ENCODE measurements at regions not wholly inside any gene's neighbourhood (a gene's known extent, or its start where the extent isn't known, plus 50 kb on each side); places are given as distances from the start of the nearest gene placed in this dataset.

- CTCF ChIA-PET, result no interaction called here
- POLR2A ChIA-PET, result no interaction called here
Measured at GRCh38 chr7:46386428-46387399, 465.6 kb upstream of the IGFBP3 start.

DNA sequence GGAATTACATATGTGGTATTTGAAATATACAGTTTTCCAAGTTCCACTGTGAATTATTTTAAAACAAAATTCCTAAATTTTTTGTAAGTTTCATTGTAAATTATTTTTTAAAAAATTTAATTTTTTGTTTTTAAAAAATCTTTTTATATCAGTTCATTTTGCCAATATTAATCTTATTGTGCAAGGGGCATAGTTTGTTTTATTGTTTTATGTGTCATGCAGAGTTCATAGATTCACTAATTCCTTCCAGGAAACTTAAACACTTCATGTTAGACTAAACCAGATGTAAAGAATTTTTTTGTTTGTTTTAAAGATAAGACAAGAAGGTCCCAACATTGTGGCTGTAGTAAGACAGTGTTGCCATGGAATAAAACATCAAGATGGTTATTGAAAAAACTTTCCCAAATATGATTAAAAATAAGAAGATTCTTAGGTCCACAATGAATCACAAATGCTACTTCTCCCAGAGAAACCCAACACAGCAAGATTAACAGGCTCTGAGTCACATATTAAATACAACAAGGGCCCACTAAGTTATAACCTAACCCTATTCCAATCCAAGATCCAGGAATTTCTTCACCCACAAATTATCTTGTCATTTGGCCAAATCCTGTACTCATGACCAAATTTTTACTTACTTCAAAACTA is 464.7 kb upstream of the IGFBP3 start:
- ChIA-PET POLR2A (no interaction called here), CTCF (no interaction called here)

DNA sequence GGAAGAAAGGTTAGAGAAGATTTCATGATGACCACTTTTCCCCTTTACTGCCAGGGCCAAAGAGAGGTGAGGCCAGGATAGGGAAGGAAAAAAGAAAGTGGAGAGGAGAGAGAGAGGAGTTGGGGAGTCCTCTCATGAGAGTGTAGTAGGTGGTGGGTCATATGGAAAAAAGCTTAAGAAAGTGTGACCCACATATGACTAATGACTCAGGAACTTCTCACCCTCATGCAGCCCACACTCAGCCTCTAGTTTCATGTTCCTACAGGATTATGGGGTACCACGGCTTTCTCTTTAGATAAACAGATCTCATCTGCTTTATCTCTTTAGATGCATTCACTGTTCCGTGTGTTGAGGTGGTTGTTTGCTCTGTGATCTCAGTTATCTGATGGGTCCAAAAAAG is 462.5 kb upstream of the IGFBP3 start:
- CTCF ChIA-PET, result no interaction called here
- POLR2A ChIA-PET, result no interaction called here

GRCh38 chr7:46369933-46370654 is 449.0 kb upstream of the IGFBP3 start:
- ChIA-PET POLR2A (no interaction called here), CTCF (no interaction called here)

DNA sequence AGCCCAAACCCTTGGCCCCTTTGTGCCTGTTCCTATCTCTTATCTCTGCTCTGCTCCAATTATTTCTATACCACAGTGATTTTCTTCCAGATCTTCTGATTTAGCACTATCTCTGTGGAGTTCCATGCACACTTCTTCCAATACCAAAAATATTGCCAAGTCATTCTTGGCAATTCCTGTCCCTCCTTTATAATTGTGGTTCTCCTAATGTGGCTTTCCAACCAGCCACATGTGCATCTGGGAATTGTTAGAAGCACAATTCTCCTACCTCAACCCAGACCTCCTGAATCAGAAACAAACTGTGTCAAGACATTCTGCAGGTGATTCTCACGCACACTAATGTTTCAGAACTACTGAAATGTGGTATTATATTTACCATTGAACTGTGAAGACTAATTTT is 447.8 kb upstream of the IGFBP3 start:
- POLR2A ChIA-PET, result no interaction called here
- CTCF ChIA-PET, result no interaction called here

DNA sequence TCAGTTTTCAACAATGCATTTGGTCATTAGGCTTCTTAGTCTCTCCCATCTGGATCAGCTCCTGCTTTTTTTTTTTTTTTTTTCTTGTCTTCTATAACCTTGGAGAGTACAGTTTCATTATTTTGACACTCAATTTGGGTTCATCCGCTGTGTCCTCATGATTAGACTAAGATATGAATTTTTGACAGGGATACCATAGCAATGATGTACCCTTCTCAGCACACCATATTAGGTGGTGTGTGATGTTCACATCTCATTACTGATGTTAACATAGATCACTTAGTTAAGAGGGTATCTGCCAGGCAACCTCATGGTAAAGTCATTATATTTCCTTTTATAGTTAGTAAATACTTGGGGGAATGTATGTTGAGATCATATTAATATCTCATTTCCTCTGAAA is 445.5 kb upstream of the IGFBP3 start:
- ChIA-PET CTCF (no interaction called here), POLR2A (no interaction called here)

DNA sequence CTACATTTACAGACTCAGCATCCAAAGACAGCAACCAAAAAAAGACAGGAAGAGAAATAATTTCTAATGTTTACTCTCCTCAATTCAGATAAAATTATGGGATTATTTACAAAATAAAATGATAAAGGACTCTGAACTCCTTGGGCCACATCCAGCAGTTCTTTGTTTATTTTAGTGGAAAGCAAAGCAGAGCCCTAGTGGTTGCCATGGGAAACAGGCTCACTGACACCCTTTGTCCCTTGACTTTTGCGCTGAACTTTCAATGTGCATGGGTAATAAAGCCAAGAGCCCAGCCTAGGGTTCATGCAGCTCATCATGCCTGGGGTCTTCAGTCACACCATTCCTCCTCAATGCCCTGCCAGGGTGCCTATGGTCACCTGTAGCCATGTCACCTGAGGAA is 442.6 kb upstream of the IGFBP3 start:
- ChIA-PET CTCF (no interaction called here), POLR2A (no interaction called here)

DNA sequence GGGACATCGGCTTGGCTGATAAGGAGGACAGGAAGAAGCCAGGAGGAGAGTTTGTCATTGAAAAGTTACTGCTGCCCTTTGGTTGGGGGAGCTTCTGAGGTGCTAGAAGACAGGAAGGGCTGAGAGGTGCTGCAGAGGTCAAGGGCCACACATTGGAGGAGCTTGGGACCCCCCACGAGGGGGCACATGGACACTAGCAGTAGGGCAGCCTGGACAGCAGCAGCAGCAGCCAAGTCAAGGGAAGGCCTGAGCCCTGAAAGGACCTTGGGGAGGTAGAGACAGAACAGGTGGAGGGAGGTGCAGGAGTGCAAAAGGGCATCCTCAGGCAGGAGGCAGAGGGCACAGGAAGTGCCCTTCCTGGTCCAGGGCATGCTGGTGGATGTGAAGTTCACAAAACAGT is 439.7 kb upstream of the IGFBP3 start:
- ChIA-PET CTCF (no interaction called here), POLR2A (no interaction called here)

DNA sequence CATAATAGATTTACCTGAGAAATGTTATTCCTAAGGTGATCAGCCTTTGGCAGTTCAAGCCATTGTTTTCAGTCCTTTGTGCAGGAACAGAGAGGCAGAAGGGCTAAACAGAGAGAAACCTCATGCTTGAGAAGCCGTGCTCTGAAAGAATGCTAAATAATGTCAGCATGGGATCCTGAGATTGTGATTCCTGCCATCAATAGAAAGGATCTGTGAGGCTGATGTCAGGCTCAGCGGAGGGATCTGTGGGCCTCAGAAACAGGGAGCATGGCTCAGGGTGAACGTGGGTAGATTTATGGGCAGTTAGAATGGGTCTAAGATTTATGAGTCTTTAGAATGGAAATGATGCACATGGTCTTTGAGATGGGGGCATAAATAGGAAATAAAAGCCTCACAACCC is 439.2 kb upstream of the IGFBP3 start:
- ChIA-PET POLR2A (no interaction called here), CTCF (no interaction called here)

DNA sequence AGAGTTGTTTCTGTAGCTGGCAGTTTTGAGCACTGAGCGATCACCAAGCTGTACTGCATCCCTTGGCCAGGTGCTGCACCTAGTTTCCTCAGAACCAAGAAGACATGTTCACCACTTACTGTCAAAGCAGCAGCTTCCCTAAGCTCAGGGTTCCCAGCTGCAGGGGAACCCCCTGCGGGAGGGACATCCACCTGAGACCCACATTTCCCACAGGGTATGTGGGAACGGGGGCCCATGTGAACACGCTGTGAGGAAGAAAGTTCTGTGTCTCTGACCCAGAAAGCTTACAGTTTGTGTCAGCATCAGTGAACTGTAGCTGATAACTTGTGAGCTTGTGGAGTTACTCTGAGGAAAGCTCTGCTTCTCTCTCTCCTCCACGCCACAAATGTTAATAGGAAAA is 436.8 kb upstream of the IGFBP3 start:
- CTCF ChIA-PET, result no interaction called here
- POLR2A ChIA-PET, result no interaction called here

- POLR2A ChIA-PET, result no interaction called here
- CTCF ChIA-PET, result no interaction called here
Measured at GRCh38 chr7:46357290-46357689, 436.2 kb upstream of the IGFBP3 start.

DNA sequence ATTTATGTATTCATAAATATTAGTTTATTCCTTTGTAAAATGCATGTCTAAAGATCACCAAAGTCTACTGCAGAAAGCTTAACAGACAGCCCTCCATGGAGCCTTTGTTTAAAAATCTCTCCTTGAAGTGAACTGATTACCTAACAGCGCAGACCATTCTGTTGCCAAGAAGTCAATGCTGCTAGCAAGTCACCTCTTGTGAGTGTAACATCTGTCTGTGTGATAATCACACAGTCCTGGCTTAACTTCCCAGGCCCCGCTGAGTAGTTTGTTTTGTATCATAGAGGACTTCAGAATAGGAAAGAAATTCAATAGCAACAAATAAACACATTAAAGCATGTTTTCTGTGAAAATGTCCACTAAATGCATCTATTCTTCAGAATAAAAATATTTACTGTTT is 435.3 kb upstream of the IGFBP3 start:
- CTCF ChIA-PET, result no interaction called here

GRCh38 chr7:46355331-46355730 is 434.3 kb upstream of the IGFBP3 start:
- ChIA-PET CTCF (no interaction called here), POLR2A (no interaction called here)

More for the DNA sequence above, 435.3 kb upstream of the IGFBP3 start:
- POLR2A ChIA-PET, result no interaction called here

- ChIA-PET POLR2A (no interaction called here), CTCF (interaction anchor here (1.0 kb wide), 1 partner anchor 429 kb away, joined by 3 read pairs; no protein-coding TSS in a partner anchor)
Measured at GRCh38 chr7:46352004-46352954, 431.2 kb upstream of the IGFBP3 start.

GRCh38 chr7:46349490-46349889 is 428.4 kb upstream of the IGFBP3 start:
- ChIA-PET CTCF (no interaction called here), POLR2A (no interaction called here)

DNA sequence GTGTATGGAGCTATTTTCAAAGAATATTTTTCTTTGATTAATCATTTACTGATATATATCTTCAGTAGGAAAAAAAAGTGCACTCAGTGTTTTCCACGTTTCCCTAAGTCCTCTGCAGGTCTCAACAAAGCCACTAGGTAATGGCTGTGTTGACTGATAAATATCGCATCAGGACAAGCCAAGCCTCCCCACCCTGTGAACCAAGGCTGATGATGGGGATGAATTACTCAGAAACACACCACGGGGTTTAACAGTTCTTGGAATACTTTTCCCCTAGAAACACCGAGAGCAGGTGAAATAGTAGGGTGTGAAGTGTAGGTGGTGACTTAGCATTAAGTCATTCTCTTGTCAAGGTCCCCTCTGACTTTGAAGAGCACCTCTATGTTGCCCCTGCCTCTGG is 423.5 kb upstream of the IGFBP3 start:
- ChIA-PET POLR2A (no interaction called here), CTCF (no interaction called here)

DNA sequence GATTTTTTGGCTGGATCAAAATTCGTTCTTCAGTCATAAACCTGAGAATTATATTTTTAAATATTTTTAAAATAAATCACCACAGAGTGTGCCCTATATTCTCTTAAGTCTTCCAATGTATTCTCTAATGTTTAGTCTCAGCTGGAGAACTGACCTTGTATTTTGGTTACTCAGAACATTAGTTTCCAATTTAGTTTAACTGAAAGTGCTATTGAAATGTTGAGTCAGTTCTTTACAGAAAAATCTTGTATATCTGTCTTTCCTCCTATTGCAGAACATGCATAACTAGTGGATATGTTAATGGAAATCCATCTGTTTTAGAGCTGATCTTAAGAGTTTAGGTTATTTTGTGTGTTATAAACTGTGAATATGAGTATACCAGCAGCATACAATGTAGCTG is 422.7 kb upstream of the IGFBP3 start:
- POLR2A ChIA-PET, result no interaction called here

DNA sequence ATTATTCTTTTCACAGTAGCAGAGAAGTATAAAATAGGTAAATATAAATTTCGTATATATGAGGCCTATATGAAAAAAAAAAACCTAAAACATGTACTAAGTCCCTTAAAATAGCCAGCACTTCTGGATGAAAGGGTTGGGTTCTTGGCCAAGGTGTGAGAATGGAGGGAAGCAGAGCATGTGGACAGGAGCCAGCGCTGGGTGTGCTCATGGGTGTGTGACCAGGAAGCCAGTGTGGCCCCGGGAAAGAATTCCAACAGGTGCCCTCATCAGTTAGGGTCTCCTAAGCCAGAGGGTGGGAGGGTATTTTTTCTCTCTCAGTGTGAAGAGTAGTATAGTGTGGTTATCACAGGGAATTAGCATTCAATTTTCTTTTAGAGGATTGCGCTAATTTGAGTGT is 401.9 kb upstream of the IGFBP3 start:
- ChIA-PET CTCF (no interaction called here), POLR2A (no interaction called here)

More for the DNA sequence above, 422.7 kb upstream of the IGFBP3 start:
- CTCF ChIA-PET, result no interaction called here

DNA sequence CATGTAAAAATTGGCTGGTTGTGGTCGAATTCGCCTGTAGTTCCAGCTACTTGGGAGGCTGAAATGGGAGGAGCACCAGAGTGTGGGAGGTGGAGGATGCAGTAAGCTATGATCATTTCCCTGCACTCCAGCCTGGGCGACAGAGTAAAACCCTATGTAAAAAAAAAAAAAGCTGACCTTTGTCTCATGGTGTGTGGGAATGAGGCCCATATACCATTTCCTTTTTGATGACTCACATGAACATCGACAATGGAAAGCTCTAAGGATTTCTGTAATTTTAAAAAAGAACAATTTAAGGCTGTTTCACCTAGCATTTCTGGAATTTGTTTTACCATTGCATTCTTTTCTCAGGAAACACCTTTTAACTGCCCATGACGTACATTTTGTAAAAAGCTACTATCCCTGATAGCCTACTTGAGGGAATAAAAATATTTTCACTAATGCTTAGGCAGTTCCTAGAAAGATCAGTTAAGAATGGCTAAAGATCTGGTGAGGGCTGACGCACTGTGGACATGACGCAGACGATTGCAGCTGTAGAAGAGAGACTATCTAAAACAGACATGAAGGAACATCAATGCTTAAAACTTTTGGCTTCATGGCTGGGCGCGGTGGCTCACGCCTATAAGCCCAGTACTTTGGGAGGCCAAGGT is 400.6 kb upstream of the IGFBP3 start:
- ChIA-PET POLR2A (no interaction called here), CTCF (interaction anchor here (1.1 kb wide), 1 partner anchor 10 kb away, joined by 3 read pairs; no protein-coding TSS in a partner anchor)

Data from activated CD8-positive, alpha-beta memory T cell treated with anti-CD3 and anti-CD28 coated beads for 36 hours (primary cell).